DMS53 treated with DMSO at 0.1 percent for 48 hours (cell line): ENCODE measurements at regions not wholly inside any gene's neighbourhood (a gene's known extent, or its start where the extent isn't known, plus 50 kb on each side); places are given as distances from the start of the nearest gene placed in this dataset.

ENCODE experiments used
- DNase-seq: peaks from one replicate; lab custom pipeline; 2025; ENCODE audit not compliant: unreplicated experiment; lab: John Stamatoyannopoulos, UW

DNA sequence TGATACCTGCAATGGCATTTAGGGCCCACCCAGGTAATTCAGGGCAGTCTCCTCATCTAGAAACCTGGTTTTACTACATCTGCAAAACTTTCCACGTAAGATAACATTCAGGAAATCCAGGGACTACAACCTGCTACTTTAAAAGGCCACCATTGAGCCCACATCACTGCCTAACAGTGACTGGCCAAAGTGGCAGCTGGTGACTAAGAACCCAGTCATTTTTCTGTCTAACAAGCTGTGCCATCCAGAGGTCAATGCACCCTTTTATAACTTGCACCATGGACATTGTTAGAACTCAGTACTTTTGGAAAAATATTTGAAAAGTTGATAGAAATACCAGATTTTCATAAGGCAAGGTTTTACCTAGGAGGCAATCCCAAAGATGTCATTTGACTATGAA is 492.4 kb downstream of the OTOL1 start:
- no peak for DNase-seq

DNA sequence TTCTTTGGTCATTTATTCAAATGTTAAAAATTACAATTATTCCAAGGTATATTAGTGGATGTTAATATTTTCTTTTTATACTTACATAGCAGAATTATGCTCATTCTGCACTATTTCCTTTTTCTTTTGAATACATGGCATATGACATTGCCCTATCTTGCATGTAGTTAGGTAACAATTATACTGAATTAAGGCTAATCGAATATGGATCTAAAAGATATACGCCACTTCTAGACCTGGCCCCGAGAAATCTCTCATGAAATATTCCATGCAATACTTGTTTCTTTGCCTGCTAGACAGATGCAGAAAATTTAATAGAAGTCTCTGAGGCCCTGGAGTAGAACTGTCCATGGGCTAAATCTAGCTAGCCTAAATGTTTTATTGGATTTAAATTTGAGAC is 493.4 kb downstream of the OTOL1 start:
- no peak for DNase-seq

DNA sequence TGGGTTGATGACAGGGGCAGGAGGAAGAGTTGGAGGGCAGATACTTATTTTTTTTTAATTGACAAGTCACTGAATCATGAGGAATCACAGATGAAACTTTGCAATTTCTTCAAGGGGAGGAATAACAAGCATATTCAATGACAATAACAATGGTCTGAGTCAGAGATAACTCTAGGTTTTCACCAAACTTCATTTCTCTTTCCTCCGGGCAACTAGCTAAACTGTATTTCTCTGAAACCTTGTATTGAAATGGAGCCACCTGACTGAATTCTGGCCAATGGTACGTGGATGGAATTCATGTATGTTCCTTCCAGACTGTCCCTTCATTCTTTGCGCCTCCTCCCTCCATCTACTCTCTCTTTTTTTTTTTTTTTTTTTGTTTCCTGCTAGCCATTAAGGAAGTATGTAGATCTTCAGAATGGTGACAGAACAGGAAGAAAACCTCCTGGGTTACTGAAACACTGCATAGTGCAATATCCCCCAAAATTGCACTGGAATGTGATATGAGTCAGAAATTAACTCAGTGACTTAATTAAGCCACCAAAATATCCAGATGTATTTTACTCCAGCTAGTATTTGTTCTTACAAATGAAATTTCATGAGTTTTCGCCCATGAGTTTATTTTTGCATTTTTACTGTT is 495.4 kb downstream of the OTOL1 start:
- DNase-seq: no peak

DNA sequence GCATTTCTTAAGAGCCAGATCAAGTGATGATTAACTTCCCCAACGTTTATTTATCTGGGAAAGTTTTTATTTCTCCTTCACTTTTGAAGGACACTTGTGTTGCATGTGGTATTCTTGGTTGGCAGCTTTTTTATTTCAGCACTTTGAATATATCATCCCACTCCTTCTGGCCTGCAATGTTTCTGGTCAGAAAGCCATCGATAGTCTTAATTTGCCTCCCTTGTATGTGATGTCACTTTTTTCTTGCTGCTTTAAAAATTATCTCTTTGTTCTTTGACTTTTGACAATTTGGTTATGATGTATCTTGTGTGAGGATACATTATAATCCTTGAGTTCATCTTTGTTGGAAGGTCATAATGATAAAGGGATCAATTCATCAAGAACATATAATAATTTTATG is 503.2 kb downstream of the OTOL1 start:
- no peak for DNase-seq

DNA sequence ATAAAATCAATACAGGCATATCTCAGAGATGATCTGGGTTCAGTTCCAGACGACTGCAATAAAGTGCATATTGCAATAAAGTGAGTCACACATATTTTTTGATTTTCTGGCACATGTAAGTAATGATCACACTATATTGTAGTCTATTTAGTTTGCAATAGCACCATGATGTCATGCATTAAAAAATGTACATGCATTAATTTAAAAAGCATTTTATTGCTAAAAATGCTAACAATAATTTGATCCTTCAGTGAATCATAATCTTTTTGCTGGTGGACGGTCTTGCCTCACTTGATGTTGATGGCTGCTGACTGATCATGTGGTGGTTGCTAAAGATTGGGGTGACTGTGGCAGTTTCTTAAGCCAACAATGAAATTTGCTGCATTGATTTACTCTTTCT is 511.1 kb downstream of the OTOL1 start:
- no peak for DNase-seq

DNA sequence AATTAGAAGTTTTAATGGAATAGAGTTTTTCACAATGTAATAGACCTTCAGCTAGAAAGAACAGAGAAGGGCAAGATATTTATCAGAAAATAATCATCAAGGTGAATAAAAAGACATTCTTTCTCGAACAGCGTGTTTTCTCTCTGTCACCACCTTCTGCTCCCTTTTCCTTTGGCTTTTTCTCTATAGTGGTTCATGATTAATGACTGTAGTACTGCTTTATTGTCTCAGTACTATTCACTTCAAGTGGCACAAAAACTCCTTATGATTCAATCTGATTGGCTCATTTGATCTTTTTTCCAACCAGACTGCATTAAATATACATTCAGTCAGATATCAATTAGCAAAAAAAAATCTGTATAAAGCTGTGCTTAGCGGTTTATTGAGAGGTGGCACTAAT is 516.0 kb downstream of the OTOL1 start:
- DNase-seq: no peak

DNA sequence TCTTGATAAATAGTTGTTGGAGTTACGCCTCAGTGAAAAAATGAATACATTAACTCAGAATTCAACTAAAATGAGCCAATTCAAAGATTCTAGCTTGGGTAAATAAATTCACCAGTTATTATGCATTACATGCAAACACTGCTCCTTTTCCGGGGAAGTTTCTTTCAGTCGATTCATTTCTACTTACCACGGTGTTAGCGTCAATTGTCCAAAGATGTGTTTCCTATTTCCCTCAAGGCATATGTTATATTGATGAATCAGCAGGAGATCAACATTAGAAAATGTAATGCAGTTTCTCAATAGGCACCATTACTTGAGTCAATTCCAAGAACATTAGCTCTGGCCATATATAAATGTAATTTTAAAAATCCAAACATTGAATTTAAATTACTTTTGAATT is 517.7 kb downstream of the OTOL1 start:
- DNase-seq: no peak

DNA sequence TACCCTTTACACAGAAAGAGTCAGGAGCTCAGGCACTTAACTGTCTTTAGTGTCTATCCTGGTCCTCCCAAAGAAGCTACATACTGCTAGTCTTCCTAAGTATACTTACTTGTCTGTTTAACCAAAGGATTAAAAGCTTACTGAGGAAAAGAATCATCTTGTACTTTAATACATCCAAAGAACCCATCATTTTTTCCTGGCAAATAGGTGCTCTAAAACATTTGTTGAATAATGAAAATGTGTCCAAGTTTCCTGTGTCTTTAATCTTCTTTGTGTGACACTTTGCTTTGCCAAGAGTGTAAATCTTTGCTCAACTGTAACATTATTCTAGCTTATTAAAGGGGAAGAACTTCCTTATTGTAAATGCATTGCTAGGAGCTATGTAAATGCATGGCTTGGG is 519.2 kb downstream of the OTOL1 start:
- DNase-seq: no peak

DNA sequence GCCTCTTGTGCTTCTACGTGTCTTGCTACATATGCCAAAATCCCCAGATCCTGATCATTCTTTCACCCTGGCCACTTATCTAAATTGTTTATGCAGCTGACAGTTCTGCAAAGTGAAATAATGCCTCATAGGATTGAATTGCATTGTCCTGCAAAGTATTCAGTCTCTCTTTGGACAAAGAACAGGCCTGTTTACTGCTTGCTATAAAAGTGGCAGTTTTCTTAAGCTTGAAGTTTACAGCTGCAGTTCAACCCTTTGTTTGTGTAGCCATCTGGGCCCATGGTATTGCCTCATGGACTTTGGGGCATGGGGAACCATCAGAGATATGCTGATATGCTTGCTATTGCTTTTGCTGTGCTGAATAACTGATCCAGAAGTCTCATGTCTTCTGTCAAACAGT is 523.2 kb downstream of the OTOL1 start:
- no peak for DNase-seq

DNA sequence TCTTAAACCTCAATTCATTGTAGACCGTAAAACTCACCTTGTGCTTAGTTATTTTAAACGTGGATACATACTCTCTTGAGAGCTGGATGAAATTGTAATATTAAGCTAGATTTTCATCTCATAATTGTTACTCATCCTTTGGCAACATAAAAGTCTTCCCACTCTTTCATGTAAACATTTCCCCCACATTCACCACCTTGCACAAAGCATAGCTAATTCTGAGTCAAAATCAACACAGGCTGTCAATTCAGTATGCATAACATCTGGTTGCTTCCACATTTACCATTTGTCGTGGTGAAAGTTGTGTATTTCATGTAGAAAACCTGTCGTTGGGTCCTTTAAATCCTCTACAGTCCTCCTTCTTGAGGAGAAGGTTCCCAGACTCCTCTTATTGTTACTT is 524.6 kb downstream of the OTOL1 start:
- DNase-seq: no peak

DNA sequence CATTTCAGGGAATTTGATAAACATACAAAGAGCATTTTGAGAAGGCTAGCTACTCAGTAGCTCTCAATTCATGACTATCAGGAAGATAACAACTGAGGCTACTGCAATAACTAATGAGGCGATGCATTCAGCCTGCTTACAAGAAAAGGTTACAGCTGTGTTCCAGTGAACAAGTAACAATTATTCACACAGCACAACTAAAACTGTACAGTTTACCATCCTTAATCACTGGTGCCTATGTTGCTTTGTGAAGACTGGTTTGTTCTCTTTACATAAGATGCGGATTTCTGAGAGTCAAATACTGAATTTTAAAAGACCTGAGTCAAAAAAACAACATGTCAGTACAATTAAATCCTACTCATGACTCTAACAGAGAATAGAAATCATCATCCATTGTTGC is 526.3 kb downstream of the OTOL1 start:
- DNase-seq: no peak

DNA sequence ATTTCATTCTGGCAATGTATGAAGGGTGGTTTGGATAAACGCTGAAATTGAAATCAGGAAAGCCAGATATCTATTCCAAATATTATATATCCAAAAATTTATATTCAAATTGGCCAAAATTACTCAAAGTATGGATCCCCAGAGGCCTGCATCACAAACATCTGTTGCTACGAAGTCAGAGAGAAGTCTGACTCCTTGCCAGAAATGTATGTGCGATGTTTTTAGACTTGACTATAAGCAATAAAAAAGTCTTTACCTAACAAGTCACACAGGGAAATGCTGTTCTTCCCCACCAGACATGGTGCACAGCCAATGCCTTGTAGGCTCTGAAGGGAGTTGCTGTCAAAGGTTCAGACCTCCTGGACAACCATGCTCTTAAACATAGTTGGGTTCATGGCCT is 533.1 kb downstream of the OTOL1 start:
- no peak for DNase-seq

DNA sequence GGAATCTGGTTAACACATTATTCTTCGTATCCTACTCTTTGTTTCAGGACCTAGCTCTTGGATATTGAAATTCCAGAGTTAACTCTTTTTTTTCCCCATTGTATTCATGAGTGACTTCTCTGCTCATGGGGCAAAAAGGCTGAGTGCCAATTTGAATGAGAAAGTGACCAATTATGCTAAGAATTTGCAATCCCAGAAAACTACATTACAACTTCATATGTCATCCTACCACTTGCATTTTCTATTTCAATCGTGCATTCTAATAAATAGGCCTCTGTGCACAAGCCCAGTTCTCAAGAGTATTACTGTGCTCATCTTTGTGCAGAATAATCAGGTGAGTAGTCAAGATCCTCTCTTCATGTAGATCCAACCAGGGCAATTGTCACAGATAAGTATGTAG is 537.8 kb downstream of the OTOL1 start:
- no peak for DNase-seq

DNA sequence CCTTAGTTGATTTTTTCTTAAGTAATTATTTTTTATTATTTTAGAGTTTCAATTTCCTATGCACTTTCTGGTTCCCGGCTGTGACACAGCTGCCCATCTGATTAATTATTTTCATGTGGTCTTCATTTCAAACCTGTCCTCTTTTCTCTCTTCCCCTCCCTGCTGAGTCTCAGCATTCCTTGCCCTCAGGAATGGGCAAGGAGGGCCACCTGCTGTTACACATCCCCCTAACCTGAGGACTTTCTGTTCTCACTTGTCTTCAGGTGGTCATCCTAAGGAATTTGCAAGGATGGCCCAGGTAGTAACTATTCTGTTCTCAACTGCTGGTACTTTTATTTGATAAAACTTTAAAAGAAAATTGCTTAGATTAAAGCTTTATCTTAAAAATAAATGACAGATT is 545.0 kb downstream of the OTOL1 start:
- DNase-seq: no peak

DNA sequence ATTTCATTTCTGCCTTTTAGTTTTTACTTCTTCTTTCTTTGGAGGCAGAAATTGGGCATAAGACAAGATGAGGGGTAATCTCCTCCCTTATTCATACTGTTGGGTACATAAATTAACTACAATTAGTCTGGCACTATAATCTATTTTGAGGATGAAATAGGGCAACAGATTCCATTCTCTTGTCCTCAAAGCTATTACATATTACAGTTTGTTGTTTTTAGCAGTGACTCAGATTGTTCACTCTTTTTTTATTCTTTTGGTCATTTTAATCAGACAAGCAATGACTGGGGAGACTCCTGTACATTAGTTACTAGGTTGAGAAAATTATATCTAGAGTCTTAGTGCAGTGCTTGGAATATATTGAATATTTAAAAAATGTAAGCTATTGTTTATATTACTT is 556.0 kb downstream of the OTOL1 start:
- no peak for DNase-seq

DNA sequence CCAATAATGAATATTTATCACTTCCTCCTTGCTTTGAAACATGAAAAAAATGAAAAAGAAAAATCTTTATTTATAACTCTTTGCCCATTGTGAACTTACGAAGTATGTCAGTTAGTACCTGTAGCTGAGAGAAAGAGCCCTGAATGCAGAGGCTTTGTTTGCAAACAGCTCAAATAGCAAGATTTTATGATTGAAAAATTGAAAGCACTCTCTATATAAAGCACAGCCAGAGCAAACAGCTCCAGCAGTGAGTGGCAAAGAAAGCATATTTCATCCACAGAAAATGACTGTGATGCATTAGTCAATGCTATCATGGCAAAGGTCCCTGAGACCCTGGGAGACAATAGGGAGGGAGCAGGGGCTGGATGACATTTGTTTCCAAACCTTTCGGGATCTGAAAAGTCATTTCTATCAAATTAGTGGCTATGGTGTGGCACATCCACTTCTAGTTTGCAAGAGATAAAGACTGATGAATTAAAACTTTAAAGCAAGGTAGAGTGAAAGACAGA is 576.1 kb downstream of the OTOL1 start:
- no peak for DNase-seq

DNA sequence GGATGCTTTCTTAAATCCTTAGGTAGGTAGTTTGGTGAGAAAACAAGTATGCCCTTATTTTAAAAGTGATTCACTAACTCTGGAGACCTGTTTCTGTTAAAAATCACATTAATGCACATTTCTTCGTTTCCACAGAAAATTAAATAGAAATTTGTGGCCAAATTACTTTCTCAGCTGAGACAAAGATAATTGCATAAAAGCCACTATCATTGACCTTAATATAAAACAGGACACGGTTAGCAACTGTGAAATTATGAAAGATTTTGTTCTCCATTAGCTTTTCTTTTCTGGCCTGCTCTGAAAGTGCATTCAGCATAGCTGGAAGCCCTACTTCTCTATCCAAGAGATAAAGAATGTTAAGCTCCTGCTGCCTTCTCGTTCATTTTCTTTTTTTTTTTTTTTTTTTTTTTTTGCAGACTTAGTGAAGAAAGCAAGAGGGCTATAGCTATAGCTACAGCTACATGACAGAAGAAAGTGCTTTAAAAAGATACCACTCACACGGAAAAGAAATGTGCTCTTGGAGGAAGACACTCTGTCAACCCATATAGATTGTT is 576.9 kb downstream of the OTOL1 start:
- DNase-seq: no peak

DNA sequence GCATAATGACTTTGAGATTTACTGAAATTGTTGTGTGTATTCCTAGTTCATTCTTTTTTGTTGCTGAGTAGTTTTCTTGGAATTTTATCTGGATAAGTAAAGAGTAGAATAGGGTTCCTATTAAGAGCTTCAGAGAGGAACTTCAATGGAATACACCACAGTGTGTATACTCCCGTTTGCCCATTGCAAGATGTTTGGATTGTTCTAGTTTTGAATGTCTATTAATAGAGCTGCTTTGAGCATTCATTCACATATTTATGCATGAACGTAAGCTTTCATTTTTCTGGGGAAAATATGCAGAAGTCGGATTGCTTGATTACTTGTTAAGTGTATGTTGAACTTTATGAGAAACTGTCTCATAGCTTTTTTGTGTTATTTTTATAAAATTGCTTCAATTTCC is 580.5 kb downstream of the OTOL1 start:
- no peak for DNase-seq

DNA sequence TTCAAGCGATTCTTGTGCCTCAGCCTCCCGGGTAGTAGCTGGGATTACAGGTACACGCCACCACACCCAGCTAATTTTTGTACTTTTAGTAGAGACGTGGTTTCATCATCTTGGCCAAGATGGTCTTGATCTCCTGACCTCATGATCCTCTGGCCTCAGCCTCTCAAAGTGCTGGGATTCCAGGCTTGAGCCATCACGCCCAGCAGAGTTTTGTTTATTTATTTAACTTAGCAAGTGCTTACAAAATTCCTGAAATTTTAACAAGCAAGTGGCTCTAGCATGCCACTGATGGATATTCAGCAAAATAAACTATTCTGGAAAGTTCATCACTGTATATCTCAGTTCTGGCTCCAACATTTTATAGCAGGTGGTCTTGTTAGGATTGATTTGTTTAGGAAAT is 585.9 kb downstream of the OTOL1 start:
- DNase-seq: no peak

DNA sequence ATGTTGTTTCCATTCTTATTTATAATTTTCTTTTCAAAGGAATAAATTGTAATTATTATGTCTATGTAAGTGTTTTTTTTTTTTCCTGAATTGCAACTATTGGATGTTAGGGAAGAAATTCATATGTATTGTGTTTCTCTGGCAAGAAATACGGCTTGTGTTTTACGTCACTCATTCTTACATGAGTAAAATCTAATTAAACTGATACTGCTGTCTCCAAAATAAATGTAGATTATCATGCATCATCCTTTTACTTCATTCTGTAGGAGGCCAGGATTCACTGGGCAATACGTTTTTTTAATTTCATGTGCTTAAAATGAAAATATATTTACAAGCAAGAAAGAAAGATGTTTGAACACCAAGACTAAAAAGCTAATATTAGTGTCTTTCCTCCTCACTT is 590.8 kb downstream of the OTOL1 start:
- DNase-seq: no peak

DNA sequence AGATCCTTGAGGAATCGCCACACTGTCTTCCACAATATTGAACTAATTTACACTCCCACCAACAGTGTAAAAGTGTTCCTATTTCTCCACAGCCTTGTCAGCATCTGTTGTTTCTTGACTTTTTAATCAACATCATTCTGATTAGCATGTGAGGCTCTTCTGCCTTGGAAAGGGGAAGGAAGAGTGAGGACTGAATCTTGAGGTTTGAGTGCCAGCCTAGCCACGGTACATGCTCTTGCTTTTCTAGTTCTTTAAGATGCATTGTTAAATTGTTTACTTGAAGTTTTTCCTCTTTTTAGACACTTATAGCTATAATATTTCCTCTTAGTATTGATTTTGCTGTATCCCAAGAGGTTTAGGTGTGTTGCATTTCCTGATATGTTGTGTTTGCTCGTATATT is 596.1 kb downstream of the OTOL1 start:
- DNase-seq: no peak

DNA sequence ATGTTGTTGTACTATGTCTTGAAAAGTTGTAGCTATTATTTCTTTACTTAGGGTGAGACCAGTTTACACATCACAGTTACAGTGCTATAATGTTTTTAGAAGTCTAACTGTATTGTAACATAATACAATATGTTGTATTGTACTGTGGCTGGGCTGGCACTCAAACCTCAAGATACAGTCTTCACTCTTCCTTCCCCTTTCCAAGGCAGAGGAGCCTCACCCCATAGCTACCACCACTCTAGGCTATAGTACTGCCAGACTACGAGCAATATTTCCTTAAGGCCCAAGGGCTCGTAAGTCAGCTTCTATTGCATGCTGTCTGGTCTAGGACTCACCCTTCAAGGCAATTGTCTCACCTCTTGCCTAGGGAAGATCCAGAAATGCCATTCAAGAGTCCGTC is 597.7 kb downstream of the OTOL1 start:
- DNase-seq: no peak

DNA sequence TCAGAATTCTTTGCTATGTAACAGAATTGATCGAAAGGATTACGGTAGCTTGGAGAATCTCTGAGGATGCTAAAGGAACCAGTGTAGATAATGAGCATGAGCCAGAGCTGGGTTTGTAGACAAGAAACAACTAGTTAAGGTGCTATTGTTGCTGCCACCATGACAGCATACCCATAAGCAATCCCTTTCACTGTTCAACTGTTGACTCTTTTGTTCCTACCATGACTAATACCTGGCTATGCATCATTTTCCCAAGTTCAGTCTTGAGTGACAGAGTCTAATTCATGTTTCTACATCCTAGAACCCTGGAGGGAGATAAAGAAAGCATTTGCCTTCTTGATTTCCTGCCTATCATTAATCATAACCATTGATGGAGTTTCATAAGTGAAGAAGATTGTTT is 600.3 kb downstream of the OTOL1 start:
- DNase-seq: no peak
